B cell (primary cell): ENCODE measurements at regions not wholly inside any gene's neighbourhood (a gene's known extent, or its start where the extent isn't known, plus 50 kb on each side); places are given as distances from the start of the nearest gene placed in this dataset.

Experiments used
- ATAC-seq: fragments of 200-7000 bp; cut with Tn5 transposase; one replicate; pipeline ENCODE4 v1.10.0; 2021; ENCODE audit warnings: low read depth, mild to moderate bottlenecking, moderate number of reproducible peaks, moderate library complexity
- CTCF ChIA-PET: fragments of 350-600 bp; sonication (Branson Sonifier 250); formaldehyde crosslinking; loops from one replicate; lab custom pipeline; 2021; ENCODE audit warnings: antibody characterized with exemption, inconsistent platforms; lab: Charles Lee
- POLR2A ChIA-PET: fragments of 350-600 bp; sonication (Branson Sonifier 250); formaldehyde crosslinking; loops from one replicate; lab custom pipeline; 2021; ENCODE audit warnings: antibody characterized with exemption; lab: Charles Lee
- DNase-seq: peaks from one replicate; pipeline ENCODE4 v3.0.0; 2013
- H2AFZ ChIP-seq: 2 replicates; pipeline ENCODE4 v1.6.1; 2012; ENCODE audit warnings: mild to moderate bottlenecking, low read depth, low read length; ENCODE audit not compliant: insufficient read depth, poor library complexity, severe bottlenecking
- H3K27ac ChIP-seq, 2 donors: 1 replicate in 1 of 2; 2 replicates in 1 of 2; pipeline ENCODE4 v1.5.1; 2012 to 2013; ENCODE audit warnings: low read length in 2 of 2, mild to moderate bottlenecking in 2 of 2, moderate library complexity in 1 of 2
- H3K27me3 ChIP-seq, 4 experiments: fragments of 200-600 bp in 1 of 4; sonication (generic) in 1 of 4; replicated peaks in 1 of 4; 1 replicate in 2 of 4; 2 replicates in 2 of 4; pipeline versions ENCODE4 v1.6.1 to v1.7.0; 2013 to 2016; ENCODE audit warnings: low read length in 3 of 4, mild to moderate bottlenecking in 2 of 4, mixed read lengths in 1 of 4, moderate library complexity in 1 of 4; ENCODE audit not compliant: insufficient read depth in 4 of 4, control insufficient read depth in 3 of 4; ENCODE audit errors: control extremely low read depth in 1 of 4
- H3K36me3 ChIP-seq, 2 experiments: replicated peaks in 1 of 2; 1 replicate in 1 of 2; 2 replicates in 1 of 2; pipeline versions ENCODE4 v1.6.1 to v1.7.1; 2013; ENCODE audit warnings: low read length in 1 of 2; ENCODE audit not compliant: insufficient read depth in 2 of 2, control insufficient read depth in 1 of 2; ENCODE audit errors: control extremely low read depth in 1 of 2, extremely low read depth in 1 of 2
- H3K4me1 ChIP-seq, 2 donors: fragments of 200-600 bp in 1 of 2; sonication (generic) in 1 of 2; 1 replicate in 1 of 2; 2 replicates in 1 of 2; pipeline versions ENCODE4 v1.5.1 to v1.6.1; 2013 to 2017; ENCODE audit warnings: low read length in 2 of 2; ENCODE audit not compliant: control insufficient read depth in 2 of 2, insufficient read depth in 2 of 2
- H3K4me2 ChIP-seq: replicated peaks from 2 replicates; pipeline ENCODE3; 2012; ENCODE audit warnings: mild to moderate bottlenecking, low read depth, low read length; ENCODE audit not compliant: poor library complexity, severe bottlenecking
- H3K4me3 ChIP-seq, 5 experiments: fragments of 200-600 bp in 1 of 5; sonication (generic) in 1 of 5; 1 replicate in 3 of 5; 2 replicates in 2 of 5; pipeline versions ENCODE4 v1.5.1 to v1.7.0; 2011 to 2016; ENCODE audit warnings: low read length in 4 of 5, mild to moderate bottlenecking in 4 of 5, low read depth in 2 of 5, control low read depth in 1 of 5, moderate library complexity in 1 of 5; ENCODE audit not compliant: insufficient read depth in 1 of 5; ENCODE audit errors: control extremely low read depth in 1 of 5, extremely low read depth in 1 of 5
- H3K79me2 ChIP-seq: fragments of 200-600 bp; sonication (generic); one replicate; pipeline ENCODE4 v1.6.0; 2016; ENCODE audit warnings: low read length; ENCODE audit not compliant: control insufficient read depth, insufficient read depth
- H3K9ac ChIP-seq: fragments of 200-600 bp; sonication (generic); 2 replicates; pipeline ENCODE4 v1.6.1; 2017; ENCODE audit warnings: mild to moderate bottlenecking, low read length, moderate library complexity
- H3K9me3 ChIP-seq, 3 donors: one replicate each; pipeline versions ENCODE4 v1.6.1 to v1.7.1; 2013; ENCODE audit warnings: low read length in 2 of 3; ENCODE audit not compliant: control insufficient read depth in 2 of 3, insufficient read depth in 1 of 3; ENCODE audit errors: control extremely low read depth in 1 of 3
- H4K20me1 ChIP-seq: 2 replicates; pipeline ENCODE4 v1.6.0; 2012; ENCODE audit warnings: mild to moderate bottlenecking, low read length; ENCODE audit not compliant: insufficient read depth, control insufficient read depth, poor library complexity, severe bottlenecking
- H3K27ac Mint-ChIP-seq: one replicate; pipeline ENCODE4 v1.8.0; 2021; ENCODE audit warnings: mixed read lengths
- H3K27me3 Mint-ChIP-seq: one replicate; pipeline ENCODE4 v1.8.0; 2021; ENCODE audit warnings: mixed read lengths
- H3K4me1 Mint-ChIP-seq: one replicate; pipeline ENCODE4 v1.8.0; 2021; ENCODE audit warnings: mixed read lengths
- H3K4me3 Mint-ChIP-seq: one replicate; pipeline ENCODE4 v1.8.0; 2021; ENCODE audit warnings: mixed read lengths
- H3K9me3 Mint-ChIP-seq: one replicate; pipeline ENCODE4 v1.8.0; 2022; ENCODE audit warnings: mixed read lengths; ENCODE audit not compliant: insufficient read depth
- CTCF ChIP-seq: fragments of 200-600 bp; IDR thresholded peaks from one replicate; pipeline ENCODE4 v1.8.0; 2022; ENCODE audit warnings: antibody characterized with exemption, mild to moderate bottlenecking
- EZH2 ChIP-seq: IDR thresholded peaks from 2 replicates; pipeline ENCODE4 v1.6.1; 2012; ENCODE audit warnings: borderline replicate concordance, low read depth, mild to moderate bottlenecking, moderate library complexity, low read length; ENCODE audit not compliant: insufficient read depth, poor library complexity, severe bottlenecking
- WGBS: methylation state at CpG from one replicate; pipeline ENCODE4 v1.1.5; 2013; ENCODE audit warnings: missing lambda C conversion rate; ENCODE audit not compliant: insufficient coverage; 5-methylcytosine and 5-hydroxymethylcytosine counted together
- intact Hi-C: fragments of 100-400 bp; cut with micrococcal nuclease; formaldehyde crosslinking; loops from one replicate; pipeline ENCODE4 v1.10.0; 2022

GRCh38 chr17:79226037-79226436 lies 151.4 kb downstream of the ENGASE start:
- Mint-ChIP-seq H3K4me1 (no peaks in the 10 kb centered on the region), H3K27me3 (peaks cover 34% of the 10 kb centered on the region), H3K4me3 (no peak overlapping the region), H3K27ac (no peak overlapping the region), H3K9me3 (no peaks in the 10 kb centered on the region)
- Histone ChIP-seq H3K27me3 (peaks cover 0 to 16% (median 2%) of the 10 kb centered on the region in 4 experiments), H3K9me3 (peaks cover 0 to 2% (median 0%) of the 10 kb centered on the region in 3 donors), H2AFZ (no peak overlapping the region), H3K4me3 (no peak overlapping the region), H3K4me1 (no peaks in the 10 kb centered on the region), H4K20me1 (no peaks in the 10 kb centered on the region), H3K27ac (no peak overlapping the region), H3K79me2 (no peaks in the 10 kb centered on the region), H3K9ac (no peak overlapping the region), H3K36me3 (no peaks in the 10 kb centered on the region), H3K4me2 (no peak overlapping the region)
- TF ChIP-seq CTCF: no peak
- TF ChIP-seq EZH2: no peak
- 100% methylated on average over 2 of the region's 2 CpGs for WGBS
- ChIA-PET CTCF (interaction anchor here (1.4 kb wide), 1 partner anchor 163 kb away, joined by 6 read pairs; no protein-coding TSS in a partner anchor), POLR2A (no interaction called here)
- no peak for ATAC-seq
- intact Hi-C loops: no loop called here
- no peak for DNase-seq

- H3K9ac ChIP-seq: no peak overlapping the region
- H3K4me1 ChIP-seq: peaks cover 7% of the 10 kb centered on the region in 2 donors
- Mint-ChIP-seq H3K4me3 (no peak overlapping the region), H3K27ac (no peak overlapping the region), H3K4me1 (peaks cover 6% of the 10 kb centered on the region), H3K9me3 (no peaks in the 10 kb centered on the region), H3K27me3 (peaks cover 42% of the 10 kb centered on the region)
- H3K9me3 ChIP-seq: peaks cover 0 to 3% (median 0%) of the 10 kb centered on the region in 3 donors
- ATAC-seq (no peak), DNase-seq (no peak)
- H3K36me3 ChIP-seq: no peaks in the 10 kb centered on the region
- intact Hi-C loops: no loop called here
- TF ChIP-seq CTCF: no peak
- no peak for TF ChIP-seq EZH2
- CTCF ChIA-PET: interaction anchor here (0.9 to 1.4 kb wide), 3 partner anchors 164 to 167 kb away, joined by 3 to 6 read pairs (median 3); no protein-coding TSS in a partner anchor
- H3K27ac ChIP-seq: no peak overlapping the region
- H3K4me2 ChIP-seq: no peak overlapping the region
- H2AFZ ChIP-seq: no peak overlapping the region
- 76% methylated on average over 5 of the region's 5 CpGs for WGBS
- no peaks in the 10 kb centered on the region for H3K79me2 ChIP-seq
- peaks cover 0 to 26% (median 3%) of the 10 kb centered on the region in 4 experiments for H3K27me3 ChIP-seq
- POLR2A ChIA-PET: no interaction called here
- no peak overlapping the region for H3K4me3 ChIP-seq
- no peaks in the 10 kb centered on the region for H4K20me1 ChIP-seq
Observed at GRCh38 chr17:79224903-79225302, 150.3 kb downstream of the ENGASE start.
